Neural cell (in vitro differentiated cells): ENCODE measurements at regions not wholly inside any gene's neighbourhood (a gene's known extent, or its start where the extent isn't known, plus 50 kb on each side); places are given as distances from the start of the nearest gene placed in this dataset.

Experiments used
- CTCF ChIP-seq: fragments of 450-650 bp; IDR thresholded peaks from 2 replicates; pipeline ENCODE4 v1.5.1; 2014; ENCODE audit warnings: antibody characterized with exemption, mild to moderate bottlenecking, moderate library complexity; ENCODE audit not compliant: poor library complexity, severe bottlenecking
- EP300 ChIP-seq: fragments of 450-650 bp; conservative IDR thresholded peaks from 2 replicates; pipeline ENCODE4 v1.6.1; 2014; ENCODE audit warnings: antibody characterized with exemption, mild to moderate bottlenecking, moderate library complexity; ENCODE audit not compliant: poor library complexity, severe bottlenecking
- EZH2 ChIP-seq: fragments of 200-600, 300-800 bp; shearing (Covaris generic), sonication (generic); IDR thresholded peaks from 2 replicates; pipeline ENCODE4 v1.6.1; 2014; ENCODE audit warnings: antibody characterized with exemption, low read length, borderline replicate concordance, mild to moderate bottlenecking; ENCODE audit not compliant: insufficient read depth, poor library complexity, severe bottlenecking
- MXI1 ChIP-seq: fragments of 450-650 bp; conservative IDR thresholded peaks from 2 replicates; pipeline ENCODE4 v1.6.1; 2014; ENCODE audit warnings: antibody characterized with exemption, mild to moderate bottlenecking; ENCODE audit not compliant: poor library complexity, severe bottlenecking
- POLR2AphosphoS5 ChIP-seq: IDR thresholded peaks from 2 replicates; pipeline ENCODE4 v1.6.1; 2012
- RAD21 ChIP-seq: fragments of 450-650 bp; conservative IDR thresholded peaks from 2 replicates; pipeline ENCODE4 v1.6.1; 2014; ENCODE audit warnings: antibody characterized with exemption, mild to moderate bottlenecking, moderate library complexity
- SMC3 ChIP-seq: fragments of 450-650 bp; conservative IDR thresholded peaks from 2 replicates; pipeline ENCODE4 v1.6.1; 2014; ENCODE audit warnings: antibody characterized with exemption, mild to moderate bottlenecking, moderate library complexity; ENCODE audit not compliant: poor library complexity
- TAF1 ChIP-seq: IDR thresholded peaks from 2 replicates; pipeline ENCODE4 v1.6.1; 2012; ENCODE audit warnings: low read depth
- TF ChIP-seq, protein P1 (sequence below): IDR thresholded peaks from 2 replicates; pipeline ENCODE4 v1.6.1; 2012; ENCODE audit warnings: borderline replicate concordance

GRCh38 chr11:96925862-96926261 is 536.0 kb downstream of the JRKL start:
- TF ChIP-seq SMC3 (no peak), CTCF (no peak), EZH2 (no peak), EP300 (no peak), POLR2AphosphoS5 (no peak), MXI1 (no peak), TAF1 (no peak), RAD21 (no peak)
- TF ChIP-seq, protein P1, sequence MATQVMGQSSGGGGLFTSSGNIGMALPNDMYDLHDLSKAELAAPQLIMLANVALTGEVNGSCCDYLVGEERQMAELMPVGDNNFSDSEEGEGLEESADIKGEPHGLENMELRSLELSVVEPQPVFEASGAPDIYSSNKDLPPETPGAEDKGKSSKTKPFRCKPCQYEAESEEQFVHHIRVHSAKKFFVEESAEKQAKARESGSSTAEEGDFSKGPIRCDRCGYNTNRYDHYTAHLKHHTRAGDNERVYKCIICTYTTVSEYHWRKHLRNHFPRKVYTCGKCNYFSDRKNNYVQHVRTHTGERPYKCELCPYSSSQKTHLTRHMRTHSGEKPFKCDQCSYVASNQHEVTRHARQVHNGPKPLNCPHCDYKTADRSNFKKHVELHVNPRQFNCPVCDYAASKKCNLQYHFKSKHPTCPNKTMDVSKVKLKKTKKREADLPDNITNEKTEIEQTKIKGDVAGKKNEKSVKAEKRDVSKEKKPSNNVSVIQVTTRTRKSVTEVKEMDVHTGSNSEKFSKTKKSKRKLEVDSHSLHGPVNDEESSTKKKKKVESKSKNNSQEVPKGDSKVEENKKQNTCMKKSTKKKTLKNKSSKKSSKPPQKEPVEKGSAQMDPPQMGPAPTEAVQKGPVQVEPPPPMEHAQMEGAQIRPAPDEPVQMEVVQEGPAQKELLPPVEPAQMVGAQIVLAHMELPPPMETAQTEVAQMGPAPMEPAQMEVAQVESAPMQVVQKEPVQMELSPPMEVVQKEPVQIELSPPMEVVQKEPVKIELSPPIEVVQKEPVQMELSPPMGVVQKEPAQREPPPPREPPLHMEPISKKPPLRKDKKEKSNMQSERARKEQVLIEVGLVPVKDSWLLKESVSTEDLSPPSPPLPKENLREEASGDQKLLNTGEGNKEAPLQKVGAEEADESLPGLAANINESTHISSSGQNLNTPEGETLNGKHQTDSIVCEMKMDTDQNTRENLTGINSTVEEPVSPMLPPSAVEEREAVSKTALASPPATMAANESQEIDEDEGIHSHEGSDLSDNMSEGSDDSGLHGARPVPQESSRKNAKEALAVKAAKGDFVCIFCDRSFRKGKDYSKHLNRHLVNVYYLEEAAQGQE = no peak
